Amniotic stem cell (primary cell): ENCODE measurements at regions not wholly inside any gene's neighbourhood (a gene's known extent, or its start where the extent isn't known, plus 50 kb on each side); places are given as distances from the start of the nearest gene placed in this dataset.

Experiments
- DNase-seq: peaks from one replicate; lab custom pipeline; 2025; lab: John Stamatoyannopoulos, UW

DNA sequence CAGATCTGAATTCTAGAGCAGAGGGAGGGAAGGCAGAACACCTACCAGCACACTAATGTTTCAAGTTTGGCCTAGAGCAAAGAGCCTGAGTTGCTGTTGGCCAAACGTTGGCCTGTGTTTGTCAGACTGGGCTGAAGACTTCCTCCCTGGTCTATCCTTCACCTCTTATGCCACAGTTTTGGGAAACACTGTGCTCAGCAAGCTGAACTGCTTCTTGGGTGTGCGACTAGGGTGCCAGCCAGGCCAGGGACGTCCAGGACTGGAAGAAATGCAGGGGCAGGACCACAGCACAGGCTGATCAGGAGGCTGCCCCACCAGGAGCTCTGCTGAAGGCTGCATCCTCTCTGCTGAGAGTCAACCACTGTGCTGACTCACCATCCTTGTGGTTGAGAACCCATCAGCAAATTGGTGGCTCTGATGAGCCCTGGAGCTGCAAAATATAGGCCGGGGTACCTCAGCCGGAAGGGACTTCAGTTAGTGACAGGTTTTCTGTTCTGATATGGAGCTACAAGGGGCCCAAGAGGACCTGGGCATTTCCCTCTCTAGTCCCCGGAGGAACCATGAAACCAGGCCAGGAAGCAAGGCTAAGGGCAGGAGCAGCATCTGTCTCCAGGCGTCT is 131.6 kb upstream of the RASGRP1 start:
- DNase-seq, result no peak

DNA sequence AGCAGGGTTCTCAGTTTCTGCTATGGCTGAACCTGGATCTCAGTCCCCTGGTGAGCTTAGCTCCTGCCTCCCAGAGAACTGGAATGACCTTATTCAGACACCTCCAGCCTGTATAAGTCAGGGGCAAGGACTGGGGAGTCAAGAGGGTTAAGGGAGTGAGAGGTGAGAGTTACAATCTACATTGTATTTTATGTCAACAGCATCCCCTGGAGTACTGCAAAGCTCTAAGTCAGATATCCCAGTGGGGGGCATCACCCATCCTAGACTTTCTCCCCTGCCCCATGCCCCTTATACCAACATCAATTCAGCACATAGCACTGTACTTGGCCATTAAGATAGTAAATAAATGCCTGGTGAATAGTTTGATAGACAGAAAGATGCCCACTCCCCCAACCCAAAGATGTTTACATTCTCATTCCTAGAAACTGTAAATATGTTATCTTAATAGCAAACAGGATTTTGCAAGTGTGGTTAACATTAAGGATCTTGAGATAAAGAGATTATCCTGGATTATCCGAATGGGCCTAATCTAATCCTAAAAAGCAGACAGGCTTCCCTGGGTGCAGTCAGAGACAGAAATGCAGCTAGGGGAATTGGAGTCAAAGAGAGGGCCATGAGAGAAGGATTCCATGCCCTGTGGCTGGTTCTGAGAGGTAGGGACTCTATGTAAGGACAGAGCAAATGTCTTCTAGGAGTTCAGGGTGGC is 132.3 kb upstream of the RASGRP1 start:
- DNase-seq, result no peak

DNA sequence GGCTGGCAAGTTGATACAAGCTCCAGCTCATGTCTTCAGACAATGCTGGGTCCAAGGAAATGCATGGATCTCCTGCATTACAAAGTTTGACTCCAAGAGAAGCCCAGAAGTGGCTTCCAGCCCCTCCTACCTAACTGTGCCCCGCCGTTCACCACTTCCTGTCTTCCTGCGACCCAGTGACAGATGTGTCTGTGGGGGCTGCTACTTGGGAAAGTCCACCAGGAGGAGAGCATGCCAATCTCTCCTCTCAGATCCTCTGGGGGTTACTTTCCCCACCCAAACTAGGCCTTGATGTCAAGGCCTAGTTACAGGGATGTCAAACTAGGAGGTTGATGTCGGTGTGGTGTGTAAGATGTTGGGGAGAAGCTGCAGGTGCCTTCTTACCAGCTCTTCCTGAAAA is 133.6 kb upstream of the RASGRP1 start:
- no peak for DNase-seq

DNA sequence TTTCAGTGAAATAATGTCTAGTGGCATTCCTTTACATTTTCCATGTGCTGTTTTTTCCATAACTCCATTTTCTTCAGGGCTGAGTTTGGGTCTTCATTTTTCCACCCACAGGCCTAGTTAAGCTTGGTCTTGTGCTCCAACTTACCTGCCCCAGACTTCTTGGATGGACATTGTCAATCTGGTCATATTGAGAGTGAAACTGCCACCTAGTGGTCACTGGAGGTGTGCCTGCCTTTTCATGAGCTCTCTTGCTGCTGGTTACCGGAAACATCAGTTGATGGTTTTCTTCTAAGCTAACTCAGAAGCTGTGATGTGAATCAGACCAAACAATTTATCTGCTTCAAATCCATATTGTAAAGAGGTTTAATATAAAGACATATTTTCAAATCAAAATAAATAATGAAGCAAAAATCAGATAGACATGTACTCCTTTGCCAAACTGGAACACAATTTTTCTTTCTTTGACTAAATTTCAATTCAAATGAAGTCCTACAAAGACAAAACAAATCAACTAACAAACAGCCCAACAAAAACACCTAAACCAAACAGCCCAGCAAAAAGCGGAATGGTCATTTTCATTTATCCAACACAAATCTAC is 135.1 kb upstream of the RASGRP1 start:
- DNase-seq, result peak; percentile 35

DNA sequence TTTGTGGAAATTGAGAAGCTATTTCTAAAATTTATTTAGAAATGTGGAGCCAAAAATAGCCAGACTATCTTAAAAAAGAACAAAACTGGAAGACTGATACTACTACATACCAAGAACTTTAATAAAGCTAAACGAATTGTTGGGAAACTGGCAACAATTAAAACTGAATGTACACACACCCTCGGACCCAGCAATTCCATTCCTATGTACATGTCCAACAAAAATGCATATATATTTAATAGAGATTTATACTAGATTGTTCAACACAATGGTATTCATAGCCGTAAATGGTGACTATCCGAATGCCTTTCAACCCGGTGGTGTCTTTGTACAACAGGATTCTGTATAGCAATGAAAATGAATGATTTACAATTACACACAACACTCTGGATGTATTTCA is 136.5 kb upstream of the RASGRP1 start:
- DNase-seq, result no peak

DNA sequence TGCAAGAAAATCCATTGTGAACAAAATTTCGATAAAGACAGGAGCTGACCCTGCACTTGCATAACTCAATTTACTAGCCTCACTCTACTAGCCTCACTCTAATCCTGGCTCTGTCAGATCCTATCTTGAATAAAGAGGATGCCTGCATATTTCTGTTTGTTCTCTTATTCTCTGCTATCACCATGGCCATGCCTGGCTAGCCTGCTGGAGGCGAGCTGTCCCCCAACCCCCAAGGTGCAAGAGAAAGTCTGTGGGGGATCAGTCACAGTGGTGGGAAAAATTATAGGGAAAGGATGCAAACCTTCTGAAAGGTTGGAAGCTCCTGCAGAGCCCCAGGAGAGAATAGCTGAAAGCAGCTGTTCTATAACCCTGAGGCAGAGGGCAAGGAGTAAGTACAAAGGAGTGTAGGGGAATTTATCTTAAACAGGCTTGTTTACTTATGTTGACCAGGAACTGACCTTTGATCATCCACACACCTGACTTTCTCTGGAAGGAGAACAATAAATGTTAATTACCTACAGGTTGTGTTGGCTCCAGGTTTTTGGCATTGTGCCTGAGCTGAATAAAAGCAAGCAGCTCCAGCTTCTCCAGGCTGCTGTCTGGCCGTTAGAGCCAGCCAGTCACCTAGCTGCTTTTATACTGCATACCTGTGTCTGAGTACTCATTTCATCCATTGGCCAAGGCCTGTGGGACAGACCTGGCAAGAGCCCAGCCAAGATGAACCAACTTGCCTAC is 137.7 kb upstream of the RASGRP1 start:
- DNase-seq, result no peak

DNA sequence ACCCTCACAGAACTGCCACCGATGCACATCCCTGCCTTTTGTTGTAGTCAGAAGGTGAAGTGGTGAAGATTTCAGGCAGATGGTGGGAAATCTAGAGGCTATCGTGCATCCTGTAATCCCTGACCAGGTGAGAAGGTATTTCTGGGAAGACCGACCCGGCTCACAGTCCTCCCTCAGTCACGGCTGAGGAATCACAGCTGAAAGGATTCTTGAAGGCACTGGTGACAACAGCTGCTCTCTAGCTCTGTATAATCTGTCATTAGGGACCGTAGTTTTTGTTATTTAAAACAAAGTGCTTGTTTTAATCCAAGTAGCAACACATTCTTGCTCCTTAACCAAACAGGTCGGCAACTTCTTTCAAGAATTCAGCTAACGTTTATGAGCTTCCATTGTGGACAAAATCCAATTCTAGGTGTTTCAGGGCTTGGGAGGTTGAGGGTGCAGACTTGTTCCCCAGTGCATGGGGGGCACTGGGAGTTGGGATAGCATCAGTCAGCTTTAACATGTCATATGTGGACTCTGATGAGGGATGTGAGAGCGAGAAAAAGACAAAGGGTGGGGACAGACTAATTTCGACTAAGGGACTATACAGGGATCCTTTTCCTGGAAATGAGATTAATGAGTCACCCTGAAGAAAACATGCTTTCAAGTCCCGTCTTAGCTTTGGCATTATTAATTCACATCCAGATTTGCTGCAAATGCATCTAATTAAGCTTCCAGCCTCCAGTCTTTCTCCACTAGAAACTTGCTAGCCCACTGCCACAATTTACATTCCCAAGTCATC is 141.0 kb upstream of the RASGRP1 start:
- no peak for DNase-seq

DNA sequence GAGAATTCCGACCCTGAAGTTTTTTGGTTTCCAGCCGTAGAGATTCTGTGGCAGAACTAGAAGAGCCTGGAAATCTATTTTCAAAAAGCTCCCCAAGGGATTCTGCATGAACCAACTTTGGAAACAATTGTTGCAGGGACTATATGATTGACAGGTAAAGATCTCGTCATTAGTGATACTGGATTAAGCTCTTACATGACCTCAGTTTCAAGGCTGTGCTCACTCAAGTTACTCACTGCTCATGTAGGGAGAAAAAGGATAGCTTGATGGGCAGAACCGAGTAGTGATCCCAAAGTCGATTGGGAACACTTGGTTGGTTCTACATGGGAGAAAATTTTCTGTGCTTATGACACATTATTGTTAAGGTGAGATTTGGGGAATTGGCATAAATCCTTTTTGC is 142.3 kb upstream of the RASGRP1 start:
- DNase-seq, result no peak

DNA sequence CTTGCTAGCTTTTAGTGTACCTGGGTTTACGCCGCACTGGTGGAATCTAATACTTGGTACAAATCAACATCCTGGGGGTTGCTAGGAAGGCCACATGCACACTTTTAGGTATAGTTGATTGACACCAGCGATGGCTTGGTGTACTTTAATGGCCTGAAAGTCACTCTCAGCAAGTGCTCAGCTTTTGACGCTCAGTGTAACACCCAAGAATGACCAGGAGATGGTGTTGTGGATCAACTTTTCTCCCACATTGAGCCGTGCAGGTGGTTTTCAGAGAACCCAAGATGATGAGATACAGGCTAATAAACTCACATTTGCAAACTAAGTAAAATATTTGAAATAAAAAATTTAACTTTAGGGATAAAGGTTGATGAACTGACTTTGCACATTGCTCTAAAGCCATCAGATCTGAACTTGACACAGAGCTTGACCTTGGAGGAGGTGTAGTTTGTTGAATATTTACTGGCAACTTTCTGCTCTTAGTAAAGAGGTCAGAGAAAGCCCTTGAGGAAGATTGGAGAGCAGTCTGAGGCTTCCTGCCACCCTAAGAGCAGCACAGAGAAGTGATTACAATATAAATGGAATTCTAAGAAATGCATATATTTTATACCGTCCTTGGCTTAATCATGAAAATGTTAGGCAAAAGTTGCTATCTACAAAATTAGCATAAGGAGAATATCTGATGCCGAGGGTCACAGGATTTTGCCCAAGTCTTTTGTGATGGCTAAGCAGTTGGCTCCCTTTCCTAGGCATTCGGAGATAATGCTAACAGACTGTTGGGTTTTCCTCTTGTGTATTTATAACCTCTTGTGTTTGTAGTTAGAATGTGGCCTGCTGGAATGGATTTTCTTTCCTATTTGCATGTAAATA is 143.4 kb upstream of the RASGRP1 start:
- peak; percentile 42 for DNase-seq

DNA sequence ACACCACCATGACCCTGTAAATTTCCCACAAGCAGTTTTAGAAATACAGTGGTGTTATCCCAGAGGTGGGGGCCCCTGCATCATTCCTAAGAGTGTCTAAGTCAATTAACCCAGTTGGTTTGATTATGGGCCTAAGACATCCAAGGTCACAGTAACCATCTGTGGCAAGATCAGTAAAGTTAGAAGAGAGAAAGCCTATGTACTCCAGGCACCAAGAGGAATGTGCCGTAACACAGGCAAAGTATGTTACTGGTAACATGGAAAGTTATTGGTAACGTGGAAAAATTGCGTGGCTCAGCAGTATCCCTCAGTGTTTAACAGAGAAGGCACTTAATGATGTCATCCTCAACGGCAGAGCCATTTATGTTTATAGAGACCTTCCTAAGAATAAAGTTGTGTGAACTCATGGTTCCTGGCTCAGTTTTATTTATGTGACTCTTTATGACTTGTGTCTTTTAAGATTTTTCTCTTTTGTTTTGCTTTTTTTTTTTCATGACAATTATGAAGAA is 144.1 kb upstream of the RASGRP1 start:
- no peak for DNase-seq

DNA sequence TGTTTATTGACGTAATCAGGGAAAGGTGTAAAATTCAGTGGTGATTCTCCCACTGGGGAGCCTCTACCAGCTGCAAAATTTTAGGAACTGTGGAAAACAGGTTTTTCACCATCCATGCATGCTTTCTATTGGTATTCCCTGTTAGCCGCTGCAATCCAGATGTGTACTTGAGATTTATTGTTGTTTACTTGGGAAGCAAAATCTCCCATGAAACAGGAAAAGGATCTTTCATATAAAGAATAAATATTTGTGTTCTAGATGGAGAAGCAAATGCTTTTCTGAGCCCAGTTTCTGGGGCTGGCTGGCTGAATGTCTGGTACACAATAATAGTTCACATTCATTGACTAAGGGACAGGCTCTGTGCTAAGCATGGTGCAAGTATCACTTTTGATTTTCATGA is 144.6 kb upstream of the RASGRP1 start:
- no peak for DNase-seq

DNA sequence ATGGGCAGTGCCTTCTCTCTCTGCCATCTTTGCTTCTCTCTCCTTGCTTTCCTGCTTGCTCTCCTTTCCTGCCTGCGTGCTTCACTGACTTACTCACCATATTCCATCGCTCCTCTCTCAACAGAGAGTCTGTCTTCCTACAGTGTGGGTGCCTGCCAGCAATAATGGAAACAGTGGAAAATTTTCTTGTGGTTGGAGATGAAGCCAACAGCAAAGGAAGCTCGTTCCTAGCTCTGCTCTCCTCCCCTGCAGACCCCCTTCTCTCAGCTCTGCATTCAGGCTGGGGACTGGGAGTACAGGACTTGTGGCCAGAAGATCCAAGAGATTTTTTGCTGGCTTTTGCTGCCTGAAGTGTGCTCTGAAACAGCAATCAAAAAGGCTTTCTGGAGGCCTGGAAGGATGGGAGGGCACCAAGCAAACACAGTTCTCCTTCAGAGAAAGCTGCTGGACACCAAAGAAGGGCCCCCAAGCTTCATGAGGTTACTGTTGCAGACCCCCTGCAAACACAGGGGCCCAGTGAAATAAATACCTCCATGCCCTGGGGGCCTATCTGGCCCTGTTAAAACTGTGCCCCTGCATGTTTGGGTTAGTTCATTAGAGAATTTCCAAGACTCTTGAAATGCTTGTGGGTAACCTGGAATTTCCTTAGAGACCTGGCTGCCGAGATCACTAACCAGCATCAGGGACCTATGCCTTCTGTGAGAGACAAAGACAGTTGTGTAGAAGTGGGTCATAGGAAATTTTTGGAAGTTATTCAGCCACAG is 149.9 kb upstream of the RASGRP1 start:
- peak; percentile 72 for DNase-seq

DNA sequence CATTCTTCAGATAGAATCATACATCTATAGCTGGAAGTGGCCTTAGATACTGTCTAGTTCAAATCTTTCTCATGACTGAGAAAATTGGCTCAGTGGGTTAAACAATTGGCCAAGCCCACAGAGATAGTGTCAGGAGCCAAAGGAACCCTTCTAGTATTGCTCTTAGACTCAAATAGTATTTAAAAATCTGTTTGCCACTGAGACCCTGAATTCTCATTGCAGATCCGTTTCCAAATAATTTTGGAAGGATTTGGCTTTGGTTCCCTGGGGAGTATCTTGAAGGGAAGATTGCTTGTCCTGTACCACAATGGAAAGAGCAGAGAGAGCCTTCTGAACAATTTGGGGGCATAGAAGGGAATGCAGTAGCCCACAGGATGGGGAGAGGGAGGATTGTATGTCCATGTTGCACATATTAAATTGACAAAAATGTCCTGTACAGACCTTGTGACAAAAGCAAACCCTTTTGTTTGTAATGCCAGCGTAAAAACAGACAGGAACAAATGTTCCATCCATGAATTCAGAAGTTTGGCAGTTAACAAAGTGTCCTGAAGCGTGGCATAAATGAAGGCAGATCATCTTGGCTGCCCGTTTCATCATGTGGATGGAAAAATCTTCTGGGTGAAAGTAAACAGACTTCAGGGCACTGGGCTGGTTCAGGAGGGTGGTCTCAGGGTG is 156.4 kb upstream of the RASGRP1 start:
- DNase-seq, result no peak

DNA sequence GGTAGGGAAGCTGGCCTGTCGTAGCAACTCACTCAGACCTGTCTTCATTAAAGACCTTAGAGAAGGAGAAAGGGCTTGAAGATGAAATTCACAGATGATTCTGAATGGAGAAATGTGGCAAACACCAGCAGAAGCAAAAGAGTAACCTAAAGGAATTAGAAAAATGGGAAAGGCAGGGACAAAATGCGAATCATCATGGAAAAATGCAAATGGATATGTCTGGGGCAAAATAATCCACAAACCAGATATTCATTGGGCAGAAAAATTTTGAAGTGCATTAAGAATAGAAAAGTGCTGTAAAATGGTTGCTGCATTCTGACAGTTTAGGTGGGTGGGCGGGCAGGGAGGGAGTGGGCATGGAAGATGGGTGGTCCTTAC is 156.9 kb upstream of the RASGRP1 start:
- no peak for DNase-seq

DNA sequence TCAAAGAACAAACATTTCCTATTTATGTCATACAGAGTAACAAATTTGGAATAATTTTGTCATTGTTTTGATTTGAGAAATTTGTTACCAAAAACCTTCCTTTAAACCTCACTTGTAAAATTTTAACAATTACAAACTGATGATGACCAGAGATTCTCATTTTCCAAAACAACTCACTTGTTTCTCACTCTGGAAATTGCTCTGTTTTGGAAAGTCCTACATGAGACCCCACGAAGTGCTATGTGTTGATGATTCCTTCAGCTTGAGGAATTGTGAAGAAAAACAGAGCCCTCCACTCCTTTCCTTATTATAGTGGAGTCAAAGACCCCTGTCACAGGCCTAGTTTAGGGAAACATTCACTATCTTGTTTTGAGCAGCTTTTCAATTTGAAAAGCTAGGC is 157.6 kb upstream of the RASGRP1 start:
- DNase-seq, result no peak

DNA sequence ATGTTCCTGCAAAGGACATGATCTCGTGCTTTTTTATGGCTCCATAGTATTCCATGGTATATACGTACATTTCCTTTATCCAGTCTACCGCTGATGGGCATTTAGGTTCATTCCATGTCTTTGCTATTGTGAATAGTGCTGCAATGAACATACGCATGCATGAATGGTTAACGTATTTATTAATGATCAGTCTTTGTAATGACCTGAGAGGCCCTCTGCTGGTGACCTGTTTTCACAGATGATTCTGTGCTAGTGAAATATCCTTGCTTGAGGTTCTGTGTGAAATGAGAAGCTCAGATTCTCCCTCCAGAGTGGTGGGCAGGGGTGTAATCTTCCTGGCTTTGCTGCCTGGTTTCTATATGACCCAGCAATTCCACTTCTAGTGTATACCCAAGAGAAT is 160.2 kb upstream of the RASGRP1 start:
- DNase-seq, result no peak

DNA sequence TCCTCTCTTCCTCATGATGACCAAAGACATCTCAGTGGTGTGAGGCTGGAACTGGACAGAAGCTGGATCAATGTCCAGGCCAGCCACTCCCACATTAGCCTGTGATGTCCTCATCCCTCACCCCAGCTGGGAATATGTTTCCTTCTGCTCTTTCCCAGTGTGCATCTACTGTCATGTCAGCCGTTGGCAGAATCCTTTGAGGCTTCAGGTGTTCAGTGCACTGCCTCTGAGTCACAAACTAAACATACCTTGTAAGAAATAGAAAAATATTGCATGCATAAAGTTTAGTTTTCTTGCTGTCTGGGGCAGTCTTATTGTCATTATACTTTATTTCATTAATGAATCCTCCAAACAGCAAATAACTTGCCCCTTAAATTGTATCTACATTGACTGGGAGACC is 161.6 kb upstream of the RASGRP1 start:
- DNase-seq, result no peak

DNA sequence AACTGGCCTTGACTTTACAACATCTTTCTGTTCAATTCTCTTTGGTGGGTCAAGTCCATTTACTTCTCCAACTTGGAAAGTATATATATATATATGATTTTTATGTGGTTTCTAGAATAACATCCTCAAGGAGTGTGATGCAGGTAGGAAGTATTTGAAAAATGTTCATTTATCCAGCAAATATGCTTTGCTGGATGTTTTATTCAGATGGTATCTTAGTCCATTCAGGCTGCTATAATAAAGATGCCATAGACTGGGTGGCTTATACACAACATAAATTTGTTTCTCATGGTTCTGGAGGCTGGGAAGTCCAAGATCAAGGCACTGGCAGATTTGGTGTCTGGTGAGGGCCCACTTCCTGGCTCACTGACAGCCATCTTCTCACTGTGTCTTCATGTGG is 168.7 kb upstream of the RASGRP1 start:
- no peak for DNase-seq

DNA sequence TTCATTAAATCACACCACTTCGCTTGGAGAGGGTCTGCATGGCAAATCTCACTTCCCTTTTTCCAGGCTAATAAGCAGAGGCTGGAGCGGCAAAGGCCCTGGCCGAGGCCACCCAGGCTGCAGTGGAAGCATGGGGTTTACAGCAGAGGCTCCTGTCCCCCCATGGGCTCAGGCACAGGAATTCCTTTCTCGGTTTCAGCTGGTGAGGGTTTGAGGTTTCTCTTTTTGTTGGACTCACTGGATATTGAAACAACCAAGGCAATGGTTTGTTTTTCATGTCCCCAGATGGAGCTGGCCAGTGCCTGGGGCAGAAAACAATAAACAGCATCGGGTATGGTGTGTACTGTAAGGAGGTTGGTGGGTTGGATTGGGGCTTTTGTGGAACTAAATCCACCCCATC is 175.6 kb upstream of the RASGRP1 start:
- DNase-seq, result no peak

DNA sequence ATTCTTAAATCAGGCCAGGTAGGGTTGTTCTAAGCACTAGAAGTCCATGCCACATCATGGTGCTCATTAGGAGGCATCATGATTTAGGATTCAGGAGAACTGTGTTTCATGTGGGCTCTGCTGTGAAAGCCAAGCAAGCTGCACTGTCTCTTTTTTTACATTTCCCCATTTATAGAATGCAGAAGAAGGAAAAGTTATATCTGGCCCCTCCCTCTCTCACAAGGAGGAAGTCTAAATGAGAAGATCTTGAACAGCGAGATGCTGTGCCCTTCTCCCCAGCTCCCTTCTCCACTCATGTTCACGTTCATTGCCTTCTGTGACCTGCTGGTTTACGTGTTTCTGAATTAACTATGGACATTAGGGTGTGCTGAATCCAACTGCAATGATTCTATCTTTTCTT is 178.5 kb upstream of the RASGRP1 start:
- no peak for DNase-seq
